ENCODE measurements at regions not wholly inside any gene's neighbourhood (a gene's known extent, or its start where the extent isn't known, plus 50 kb on each side); places are given as distances from the start of the nearest gene placed in this dataset.
A peak's percentile ranks its signal among the peaks of the same experiment; 100 is the strongest.

- TF ChIP-seq, protein P1, sequence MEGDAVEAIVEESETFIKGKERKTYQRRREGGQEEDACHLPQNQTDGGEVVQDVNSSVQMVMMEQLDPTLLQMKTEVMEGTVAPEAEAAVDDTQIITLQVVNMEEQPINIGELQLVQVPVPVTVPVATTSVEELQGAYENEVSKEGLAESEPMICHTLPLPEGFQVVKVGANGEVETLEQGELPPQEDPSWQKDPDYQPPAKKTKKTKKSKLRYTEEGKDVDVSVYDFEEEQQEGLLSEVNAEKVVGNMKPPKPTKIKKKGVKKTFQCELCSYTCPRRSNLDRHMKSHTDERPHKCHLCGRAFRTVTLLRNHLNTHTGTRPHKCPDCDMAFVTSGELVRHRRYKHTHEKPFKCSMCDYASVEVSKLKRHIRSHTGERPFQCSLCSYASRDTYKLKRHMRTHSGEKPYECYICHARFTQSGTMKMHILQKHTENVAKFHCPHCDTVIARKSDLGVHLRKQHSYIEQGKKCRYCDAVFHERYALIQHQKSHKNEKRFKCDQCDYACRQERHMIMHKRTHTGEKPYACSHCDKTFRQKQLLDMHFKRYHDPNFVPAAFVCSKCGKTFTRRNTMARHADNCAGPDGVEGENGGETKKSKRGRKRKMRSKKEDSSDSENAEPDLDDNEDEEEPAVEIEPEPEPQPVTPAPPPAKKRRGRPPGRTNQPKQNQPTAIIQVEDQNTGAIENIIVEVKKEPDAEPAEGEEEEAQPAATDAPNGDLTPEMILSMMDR (IDR thresholded peaks at IDR 0.05; ENCODE audit: low read depth, low read length): no peak
- Histone ChIP-seq H3K36me3 (no peaks in the 10 kb centered on the region), H3K27ac (no peak overlapping the region), H3K4me3 (no peak overlapping the region), H3K9me3 (ENCODE audit: low read depth) (no peaks in the 10 kb centered on the region), H3K4me1 (ENCODE audit: low read depth) (no peaks in the 10 kb centered on the region), H3K27me3 (peaks cover 24% of the 10 kb centered on the region)
- peak in 1 of 2 donors; percentile 91 for DNase-seq (ENCODE audit: low read depth in 1 of 2, low spot score in 1 of 2)
Measured at GRCh38 chr9:107711542-107711941, 222.0 kb upstream of the KLF4 start.

- Histone ChIP-seq H3K9me3 (ENCODE audit: low read depth) (no peaks in the 10 kb centered on the region), H3K4me3 (no peak overlapping the region), H3K36me3 (no peaks in the 10 kb centered on the region), H3K4me1 (ENCODE audit: low read depth) (no peaks in the 10 kb centered on the region), H3K27ac (no peak overlapping the region), H3K27me3 (peaks cover 27% of the 10 kb centered on the region)
- DNase-seq (ENCODE audit: low read depth in 1 of 2, low spot score in 1 of 2): no peak
- TF ChIP-seq, protein P1 (IDR thresholded peaks at IDR 0.05; ENCODE audit: low read depth, low read length): no peak
Measured at GRCh38 chr9:107710953-107711352, 221.4 kb upstream of the KLF4 start.

DNA sequence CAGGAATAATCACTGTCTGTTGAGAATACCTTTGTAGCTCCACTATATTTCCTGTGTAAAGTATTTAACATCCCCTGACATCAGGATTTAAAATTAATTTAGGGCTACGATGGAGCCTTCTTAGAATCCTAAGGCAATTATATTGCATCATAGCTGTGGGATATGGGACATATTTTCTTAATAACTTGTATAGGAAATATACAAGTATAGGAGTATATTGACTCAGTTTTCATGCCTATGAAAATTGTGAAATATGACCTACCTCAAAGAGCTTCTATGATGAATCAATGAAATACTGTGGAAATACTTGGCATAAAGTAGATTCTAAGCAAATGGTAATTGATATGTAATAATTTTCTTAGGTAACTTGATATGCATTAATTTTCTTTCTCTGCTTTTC is 221.0 kb upstream of the KLF4 start:
- H3K4me1 ChIP-seq (ENCODE audit: low read depth): no peaks in the 10 kb centered on the region
- no peak for DNase-seq (ENCODE audit: low read depth in 1 of 2, low spot score in 1 of 2)
- TF ChIP-seq, protein P1 (IDR thresholded peaks at IDR 0.05; ENCODE audit: low read depth, low read length): no peak
- peaks cover 27% of the 10 kb centered on the region for H3K27me3 ChIP-seq
- H3K4me3 ChIP-seq: no peak overlapping the region
- no peak overlapping the region for H3K27ac ChIP-seq
- H3K36me3 ChIP-seq: no peaks in the 10 kb centered on the region
- H3K9me3 ChIP-seq (ENCODE audit: low read depth): no peaks in the 10 kb centered on the region

DNA sequence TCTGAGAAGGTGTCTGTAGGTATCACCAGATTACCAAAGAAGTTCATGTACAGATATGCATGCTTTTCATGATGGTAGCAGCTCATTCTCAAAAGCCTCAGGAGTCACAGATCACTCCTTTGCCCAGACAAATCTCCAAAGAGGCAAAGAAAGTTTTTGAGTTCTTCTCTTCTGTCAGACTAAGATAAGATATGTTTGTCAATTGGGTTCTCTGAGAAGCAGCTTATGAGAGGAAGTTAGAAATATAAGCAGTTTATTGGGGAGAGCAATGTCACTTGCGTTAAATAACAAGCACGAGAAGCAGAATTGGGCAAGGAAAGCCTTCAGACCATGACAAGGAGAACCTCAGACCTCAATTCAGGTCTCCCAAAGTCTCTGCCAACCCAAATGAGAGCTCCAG is 219.2 kb upstream of the KLF4 start:
- Histone ChIP-seq H3K27me3 (peaks cover 27% of the 10 kb centered on the region), H3K9me3 (ENCODE audit: low read depth) (no peaks in the 10 kb centered on the region), H3K36me3 (no peaks in the 10 kb centered on the region), H3K27ac (no peak overlapping the region), H3K4me1 (ENCODE audit: low read depth) (no peaks in the 10 kb centered on the region), H3K4me3 (no peak overlapping the region)
- TF ChIP-seq, protein P1 (IDR thresholded peaks at IDR 0.05; ENCODE audit: low read depth, low read length): no peak
- no peak for DNase-seq (ENCODE audit: low read depth in 1 of 2, low spot score in 1 of 2)

GRCh38 chr9:107707915-107708441 is 218.4 kb upstream of the KLF4 start:
- no peaks in the 10 kb centered on the region for H3K36me3 ChIP-seq
- H3K4me1 ChIP-seq (ENCODE audit: low read depth): no peaks in the 10 kb centered on the region
- no peak overlapping the region for H3K4me3 ChIP-seq
- TF ChIP-seq, protein P1 (IDR thresholded peaks at IDR 0.05; ENCODE audit: low read depth, low read length): no peak
- peaks cover 27% of the 10 kb centered on the region for H3K27me3 ChIP-seq
- H3K27ac ChIP-seq: no peak overlapping the region
- no peaks in the 10 kb centered on the region for H3K9me3 ChIP-seq (ENCODE audit: low read depth)
- peak in 1 of 2 donors; percentile 55 for DNase-seq (ENCODE audit: low read depth in 1 of 2, low spot score in 1 of 2)
